BLaER1 treated with 17β-estradiol and CSF1 and Interleukin-3, amounts not matched to agents 10 nM and 100 nM (cell line): ENCODE measurements at regions not wholly inside any gene's neighbourhood (a gene's known extent, or its start where the extent isn't known, plus 50 kb on each side); places are given as distances from the start of the nearest gene placed in this dataset.
A peak's percentile ranks its signal among the peaks of the same experiment; 100 is the strongest.

ENCODE experiments used
- H3K27ac ChIP-seq, 11 experiments: shearing (Covaris generic); formaldehyde crosslinking; 2 replicates each; pipeline ENCODE4 v1.8.1; 2022
- H3K27me3 ChIP-seq, 11 experiments: shearing (Covaris generic); formaldehyde crosslinking; 2 replicates each; pipeline ENCODE4 v1.8.1; 2022
- H3K36me3 ChIP-seq, 11 experiments: shearing (Covaris generic); formaldehyde crosslinking; 2 replicates each; pipeline ENCODE4 v1.8.1; 2022
- H3K4me1 ChIP-seq, 10 experiments: shearing (Covaris generic); formaldehyde crosslinking; 2 replicates each; pipeline ENCODE4 v1.8.1; 2022
- H3K4me2 ChIP-seq, 11 experiments: shearing (Covaris generic); formaldehyde crosslinking; 2 replicates each; pipeline ENCODE4 v1.8.1; 2022
- H3K4me3 ChIP-seq, 10 experiments: shearing (Covaris generic); formaldehyde crosslinking; 2 replicates each; pipeline ENCODE4 v1.8.1; 2022
- H3K9ac ChIP-seq, 11 experiments: shearing (Covaris generic); formaldehyde crosslinking; 2 replicates each; pipeline ENCODE4 v1.8.1; 2022
- H3K9me3 ChIP-seq, 11 experiments: shearing (Covaris generic); formaldehyde crosslinking; replicated peaks in 1 of 11; 2 replicates each; pipeline ENCODE4 v1.8.1; 2022
- H4K20me1 ChIP-seq, 11 experiments: shearing (Covaris generic); formaldehyde crosslinking; 2 replicates each; pipeline ENCODE4 v1.8.1; 2022
- Cebpa-rat ChIP-seq, 11 experiments: shearing (Covaris generic); IDR thresholded peaks; 2 replicates each; pipeline ENCODE4 v1.8.1; 2022

- Histone ChIP-seq H3K36me3 (no peaks in the 10 kb centered on the region), H3K4me1 (0 out of 20 replicates have a peak, but pooled peaks cover 0 to 1% (median 0%) of the 10 kb centered on the region in 10 experiments), H3K9me3 (peaks cover 0 to 11% (median 3%) of the 10 kb centered on the region in 11 experiments; a peak in 8 of 22 replicates), H4K20me1 (no peaks in the 10 kb centered on the region), H3K4me2 (no peak overlapping the region), H3K9ac (no peak overlapping the region), H3K27ac (no peak overlapping the region), H3K4me3 (no peak overlapping the region), H3K27me3 (no peaks in the 10 kb centered on the region)
- no peak for TF ChIP-seq Cebpa-rat (IDR thresholded peaks at IDR 0.05)
Observed at GRCh38 chr18:34431042-34431441, 206.3 kb upstream of the NOL4 start.

- no peak for TF ChIP-seq Cebpa-rat (IDR thresholded peaks at IDR 0.05)
- H3K27ac ChIP-seq, result no peak overlapping the region
- no peak overlapping the region for H3K4me2 ChIP-seq
- no peak overlapping the region for H3K9ac ChIP-seq
- no peaks in the 10 kb centered on the region for H3K36me3 ChIP-seq
- no peak overlapping the region for H3K4me3 ChIP-seq
- H4K20me1 ChIP-seq, result no peaks in the 10 kb centered on the region
- H3K27me3 ChIP-seq, result no peaks in the 10 kb centered on the region
- H3K9me3 ChIP-seq, result no peaks in the 10 kb centered on the region
- no peaks in the 10 kb centered on the region for H3K4me1 ChIP-seq
Observed at GRCh38 chr18:34444622-34445021, 219.9 kb upstream of the NOL4 start.

- Histone ChIP-seq H3K4me2 (no peak overlapping the region), H3K36me3 (no peaks in the 10 kb centered on the region), H3K27me3 (no peaks in the 10 kb centered on the region), H4K20me1 (no peaks in the 10 kb centered on the region), H3K9me3 (no peaks in the 10 kb centered on the region), H3K4me3 (no peak overlapping the region), H3K27ac (no peak overlapping the region), H3K9ac (no peak overlapping the region), H3K4me1 (no peaks in the 10 kb centered on the region)
- TF ChIP-seq Cebpa-rat (IDR thresholded peaks at IDR 0.05), result no peak
Observed at GRCh38 chr18:34448662-34449061, 223.9 kb upstream of the NOL4 start.

GRCh38 chr18:34457761-34458160, 233.0 kb upstream of the NOL4 start:
- no peak for TF ChIP-seq Cebpa-rat (IDR thresholded peaks at IDR 0.05)
- H3K27ac ChIP-seq, result no peak overlapping the region
- no peaks in the 10 kb centered on the region for H4K20me1 ChIP-seq

GRCh38 chr18:34458410-34458977, 233.8 kb upstream of the NOL4 start:
- no peaks in the 10 kb centered on the region for H4K20me1 ChIP-seq

More at GRCh38 chr18:34457761-34458160, 233.0 kb upstream of the NOL4 start:
- H3K27me3 ChIP-seq, result no peaks in the 10 kb centered on the region
- H3K36me3 ChIP-seq, result no peaks in the 10 kb centered on the region
- no peak overlapping the region for H3K9ac ChIP-seq
- no peak overlapping the region for H3K4me3 ChIP-seq
- H3K4me1 ChIP-seq, result no peaks in the 10 kb centered on the region
- H3K4me2 ChIP-seq, result no peak overlapping the region
- peaks cover 0 to 9% (median 4%) of the 10 kb centered on the region in 11 experiments; a peak in 8 of 22 replicates for H3K9me3 ChIP-seq

GRCh38 chr18:34461266-34461665, 236.6 kb upstream of the NOL4 start:
- Histone ChIP-seq H3K9ac (no peak overlapping the region), H4K20me1 (no peaks in the 10 kb centered on the region), H3K27me3 (no peaks in the 10 kb centered on the region), H3K4me1 (no peaks in the 10 kb centered on the region), H3K27ac (no peak overlapping the region), H3K4me2 (no peak overlapping the region), H3K4me3 (no peak overlapping the region), H3K9me3 (peaks cover 0 to 13% (median 4%) of the 10 kb centered on the region in 11 experiments; a peak in 8 of 22 replicates), H3K36me3 (no peaks in the 10 kb centered on the region)
- TF ChIP-seq Cebpa-rat (IDR thresholded peaks at IDR 0.05), result peak in 2 of 11 experiments; percentile 20 to 39; a peak in 1 of 22 replicates

More at GRCh38 chr18:34458410-34458977, 233.8 kb upstream of the NOL4 start:
- Histone ChIP-seq H3K4me3 (no peak overlapping the region), H3K4me1 (no peaks in the 10 kb centered on the region), H3K27me3 (no peaks in the 10 kb centered on the region), H3K36me3 (no peaks in the 10 kb centered on the region), H3K4me2 (no peak overlapping the region), H3K27ac (no peak overlapping the region), H3K9me3 (peaks cover 0 to 13% (median 4%) of the 10 kb centered on the region in 11 experiments; a peak in 8 of 22 replicates), H3K9ac (no peak overlapping the region)
- TF ChIP-seq Cebpa-rat (IDR thresholded peaks at IDR 0.05), result no peak

- H4K20me1 ChIP-seq, result no peaks in the 10 kb centered on the region
- no peaks in the 10 kb centered on the region for H3K4me1 ChIP-seq
- peaks cover 0 to 9% (median 4%) of the 10 kb centered on the region in 11 experiments; a peak in 5 of 22 replicates for H3K9me3 ChIP-seq
- H3K27me3 ChIP-seq, result no peaks in the 10 kb centered on the region
- no peaks in the 10 kb centered on the region for H3K36me3 ChIP-seq
- no peak overlapping the region for H3K27ac ChIP-seq
- TF ChIP-seq Cebpa-rat (IDR thresholded peaks at IDR 0.05), result no peak
- no peak overlapping the region for H3K4me3 ChIP-seq
- no peak overlapping the region for H3K9ac ChIP-seq
- H3K4me2 ChIP-seq, result no peak overlapping the region
Observed at GRCh38 chr18:34467058-34467457, 242.3 kb upstream of the NOL4 start.

- H3K4me2 ChIP-seq, result no peak overlapping the region
- TF ChIP-seq Cebpa-rat (IDR thresholded peaks at IDR 0.05), result no peak
- H3K36me3 ChIP-seq, result no peaks in the 10 kb centered on the region
- peaks cover 0 to 12% (median 0%) of the 10 kb centered on the region in 10 experiments; a peak in 7 of 20 replicates for H3K4me1 ChIP-seq
- H3K27me3 ChIP-seq, result no peaks in the 10 kb centered on the region
- no peak overlapping the region for H3K9ac ChIP-seq
- H3K27ac ChIP-seq, result no peak overlapping the region
- H3K9me3 ChIP-seq, result peaks cover 0 to 7% (median 0%) of the 10 kb centered on the region in 11 experiments; a peak in 1 of 22 replicates
- H4K20me1 ChIP-seq, result no peaks in the 10 kb centered on the region
- no peak overlapping the region for H3K4me3 ChIP-seq
Observed at GRCh38 chr18:34480162-34480700, 229.9 kb upstream of the DTNA start.

- Histone ChIP-seq H3K9ac (no peak overlapping the region), H3K9me3 (peaks cover 0 to 7% (median 0%) of the 10 kb centered on the region in 11 experiments; a peak in 1 of 22 replicates), H3K27ac (no peak overlapping the region), H3K36me3 (no peaks in the 10 kb centered on the region), H3K27me3 (no peaks in the 10 kb centered on the region), H3K4me3 (no peak overlapping the region), H3K4me1 (peaks cover 0 to 12% (median 0%) of the 10 kb centered on the region in 10 experiments; a peak in 7 of 20 replicates), H4K20me1 (no peaks in the 10 kb centered on the region), H3K4me2 (no peak overlapping the region)
- no peak for TF ChIP-seq Cebpa-rat (IDR thresholded peaks at IDR 0.05)
Observed at GRCh38 chr18:34482204-34482603, 227.9 kb upstream of the DTNA start.
